Sigmoid colon (tissue), 6 donors: ENCODE measurements at regions not wholly inside any gene's neighbourhood (a gene's known extent, or its start where the extent isn't known, plus 50 kb on each side); places are given as distances from the start of the nearest gene placed in this dataset.

ENCODE experiments used
- DNase-seq: peaks from one replicate; pipeline ENCODE4 v3.0.0-alpha.2; 2019
- H3K27ac ChIP-seq, 4 donors: fragments of 200-600 bp; sonication (generic); one replicate each; pipeline ENCODE4 v1.5.1; 2016 to 2019; ENCODE audit warnings: mild to moderate bottlenecking in 1 of 4
- H3K27me3 ChIP-seq, 3 donors: fragments of 200-600 bp; sonication (generic); one replicate each; pipeline ENCODE4 v1.5.1; 2019; ENCODE audit warnings: mild to moderate bottlenecking in 1 of 3
- H3K36me3 ChIP-seq, 4 donors: fragments of 200-600 bp; sonication (generic); one replicate each; pipeline ENCODE4 v1.5.1; 2016 to 2019
- H3K4me1 ChIP-seq, 4 donors: fragments of 200-600 bp; sonication (generic); one replicate each; pipeline ENCODE4 v1.5.1; 2017 to 2019
- H3K4me3 ChIP-seq, 4 donors: fragments of 200-600 bp; sonication (generic); one replicate each; pipeline ENCODE4 v1.5.1; 2017 to 2019; ENCODE audit warnings: mild to moderate bottlenecking in 2 of 4, moderate library complexity in 1 of 4
- H3K9me3 ChIP-seq, 4 donors: fragments of 200-600 bp in 3 of 4; sonication (generic) in 3 of 4; one replicate each; pipeline versions ENCODE4 v1.5.1 to v1.6.1; 2013 to 2019
- EP300 ChIP-seq, 4 donors: sonication (generic); formaldehyde crosslinking; IDR thresholded peaks; one replicate each; pipeline ENCODE4 v1.6.1; 2017; ENCODE audit warnings: antibody characterized with exemption in 4 of 4
- POLR2A ChIP-seq, 2 donors: fragments of 450-650 bp; IDR thresholded peaks; one replicate each; pipeline ENCODE4 v1.6.1; 2016; ENCODE audit warnings: antibody characterized with exemption in 2 of 2, mild to moderate bottlenecking in 2 of 2, moderate library complexity in 2 of 2
- POLR2AphosphoS5 ChIP-seq, 4 donors: sonication (generic); formaldehyde crosslinking; IDR thresholded peaks; one replicate each; pipeline ENCODE4 v1.6.1; 2017; ENCODE audit warnings: antibody characterized with exemption in 4 of 4
- WGBS, 2 donors: extraction: QIAGEN DNeasy Blood & Tissue Kit; methylation state at CpG; one replicate each; pipeline ENCODE4 v1.1.7; 2013; 5-methylcytosine and 5-hydroxymethylcytosine counted together
- intact Hi-C: fragments of 100-400 bp; cut with DNase I; formaldehyde crosslinking; loops from one replicate; pipeline ENCODE4 v1.15.1; 2023
- TF ChIP-seq, protein P1 (sequence below), 4 experiments: fragments of 450-650 bp in 3 of 4; fragments of 200-600 bp in 1 of 4; IDR thresholded peaks; one replicate each; pipeline ENCODE4 v1.5.1; 2016 to 2019; ENCODE audit warnings: antibody characterized with exemption in 4 of 4, mild to moderate bottlenecking in 3 of 4, moderate library complexity in 2 of 4
- donor health status: healthy with polysubstance abuse.
- donor health status: healthy.

DNA sequence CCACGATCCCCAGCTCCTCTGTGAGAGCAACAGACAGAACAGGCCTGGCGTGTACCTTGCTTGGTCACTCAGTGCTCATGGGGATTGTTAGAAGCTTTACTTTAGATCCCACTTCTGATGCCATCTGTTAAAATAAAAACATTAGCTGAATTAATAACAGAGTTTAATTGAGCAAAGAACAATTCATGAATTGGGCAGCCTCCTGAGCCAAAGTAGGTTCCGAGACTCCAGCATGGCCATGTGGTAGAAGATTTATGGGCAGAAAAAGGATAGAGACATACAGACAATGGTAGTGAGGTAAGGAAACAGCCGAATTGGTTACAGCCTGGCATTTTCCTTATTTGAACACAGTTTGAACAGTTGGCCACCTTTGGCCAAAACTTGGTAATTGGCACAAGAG is 223.9 kb upstream of the TRPC4 start:
- DNase-seq: no peak
- Histone ChIP-seq H3K27ac (no peak overlapping the region), H3K9me3 (no peaks in the 10 kb centered on the region), H3K36me3 (no peaks in the 10 kb centered on the region), H3K27me3 (no peaks in the 10 kb centered on the region), H3K4me3 (no peak overlapping the region), H3K4me1 (no peaks in the 10 kb centered on the region)
- intact Hi-C loops: no loop called here
- TF ChIP-seq POLR2A (IDR thresholded peaks at IDR 0.05) (no peak), POLR2AphosphoS5 (IDR thresholded peaks at IDR 0.05) (no peak), EP300 (IDR thresholded peaks at IDR 0.05) (no peak)
- TF ChIP-seq, protein P1, sequence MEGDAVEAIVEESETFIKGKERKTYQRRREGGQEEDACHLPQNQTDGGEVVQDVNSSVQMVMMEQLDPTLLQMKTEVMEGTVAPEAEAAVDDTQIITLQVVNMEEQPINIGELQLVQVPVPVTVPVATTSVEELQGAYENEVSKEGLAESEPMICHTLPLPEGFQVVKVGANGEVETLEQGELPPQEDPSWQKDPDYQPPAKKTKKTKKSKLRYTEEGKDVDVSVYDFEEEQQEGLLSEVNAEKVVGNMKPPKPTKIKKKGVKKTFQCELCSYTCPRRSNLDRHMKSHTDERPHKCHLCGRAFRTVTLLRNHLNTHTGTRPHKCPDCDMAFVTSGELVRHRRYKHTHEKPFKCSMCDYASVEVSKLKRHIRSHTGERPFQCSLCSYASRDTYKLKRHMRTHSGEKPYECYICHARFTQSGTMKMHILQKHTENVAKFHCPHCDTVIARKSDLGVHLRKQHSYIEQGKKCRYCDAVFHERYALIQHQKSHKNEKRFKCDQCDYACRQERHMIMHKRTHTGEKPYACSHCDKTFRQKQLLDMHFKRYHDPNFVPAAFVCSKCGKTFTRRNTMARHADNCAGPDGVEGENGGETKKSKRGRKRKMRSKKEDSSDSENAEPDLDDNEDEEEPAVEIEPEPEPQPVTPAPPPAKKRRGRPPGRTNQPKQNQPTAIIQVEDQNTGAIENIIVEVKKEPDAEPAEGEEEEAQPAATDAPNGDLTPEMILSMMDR (IDR thresholded peaks at IDR 0.05): no peak
- WGBS, 2 donors: 90 to 93% methylated on average over 4 of the region's 4 CpGs

DNA sequence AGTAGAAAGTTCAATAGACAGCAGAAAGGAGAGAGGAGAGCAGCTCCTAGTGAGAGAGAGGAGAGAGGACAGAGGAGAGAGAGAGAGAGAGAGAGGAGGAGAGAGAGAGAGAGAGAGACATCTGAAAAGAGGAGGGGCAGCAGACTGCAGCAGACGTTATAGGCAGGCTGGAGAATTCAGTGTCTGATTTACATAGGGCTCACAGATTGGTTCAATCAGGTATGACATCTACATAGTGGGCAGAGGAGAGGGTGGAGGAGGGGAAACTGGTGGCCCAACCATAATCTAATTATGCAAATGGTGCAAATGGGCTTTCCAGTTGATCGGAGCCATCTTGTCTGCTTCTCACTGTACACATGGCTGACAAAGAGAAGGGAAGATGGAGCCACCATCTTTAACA is 221.3 kb upstream of the TRPC4 start:
- intact Hi-C loops: no loop called here
- 56 to 59% methylated on average over 2 of the region's 2 CpGs for WGBS, 2 donors
- no peaks in the 10 kb centered on the region for H3K27me3 ChIP-seq
- no peaks in the 10 kb centered on the region for H3K36me3 ChIP-seq
- TF ChIP-seq, protein P1 (IDR thresholded peaks at IDR 0.05): no peak
- DNase-seq: no peak
- no peak overlapping the region for H3K27ac ChIP-seq
- no peak overlapping the region for H3K4me3 ChIP-seq
- peaks cover 0 to 4% (median 0%) of the 10 kb centered on the region in 4 donors for H3K9me3 ChIP-seq
- H3K4me1 ChIP-seq: no peaks in the 10 kb centered on the region

DNA sequence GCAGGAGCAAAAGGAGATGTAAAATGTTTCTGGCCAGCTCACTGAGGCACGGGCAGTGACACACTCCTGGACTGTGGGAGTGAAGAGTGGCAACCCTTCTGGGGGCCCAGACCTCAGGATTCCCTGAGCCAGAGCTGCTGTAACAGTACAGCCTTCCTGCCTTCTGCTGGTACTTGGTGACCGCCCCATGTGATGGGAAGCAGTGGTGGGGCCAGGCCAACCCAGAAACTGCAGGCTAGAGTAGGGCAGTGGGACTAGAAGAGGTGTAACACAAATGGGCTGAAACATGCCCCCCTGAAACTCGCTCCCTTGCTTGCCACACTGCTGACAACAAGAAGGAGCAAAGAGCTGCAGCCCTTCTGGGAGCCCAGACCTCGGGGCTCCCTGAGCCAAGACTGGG is 217.1 kb upstream of the TRPC4 start:
- intact Hi-C loops: no loop called here

DNA sequence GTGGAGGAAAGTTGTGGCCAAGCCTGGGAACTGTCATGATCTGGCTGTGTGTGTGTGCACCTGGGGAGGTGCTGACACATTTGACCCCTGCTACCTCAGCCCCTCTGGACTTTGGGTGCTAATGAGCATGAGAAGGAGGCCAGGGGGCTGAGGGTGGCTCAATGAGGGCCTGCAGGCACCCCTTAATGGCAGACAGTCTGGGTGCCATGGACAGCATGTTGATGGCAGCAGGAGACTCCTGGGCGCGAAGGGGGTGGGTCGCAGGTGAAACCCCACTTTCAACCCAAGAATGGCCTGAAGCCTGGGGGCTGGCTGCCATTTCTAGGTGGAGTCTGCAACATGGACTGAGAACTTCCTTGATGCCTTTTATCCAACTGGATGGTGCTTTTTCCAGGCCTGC is 216.4 kb upstream of the TRPC4 start:
- Histone ChIP-seq H3K9me3 (peaks cover 0 to 4% (median 2%) of the 10 kb centered on the region in 4 donors), H3K27ac (no peak overlapping the region), H3K36me3 (no peaks in the 10 kb centered on the region), H3K4me1 (no peaks in the 10 kb centered on the region), H3K27me3 (no peaks in the 10 kb centered on the region), H3K4me3 (no peak overlapping the region)
- WGBS, 2 donors: 81 to 99% methylated on average over 3 of the region's 3 CpGs
- intact Hi-C loops: no loop called here
- DNase-seq: no peak
- TF ChIP-seq POLR2AphosphoS5 (IDR thresholded peaks at IDR 0.05): no peak
- TF ChIP-seq, protein P1 (IDR thresholded peaks at IDR 0.05): no peak
- no peak for TF ChIP-seq EP300 (IDR thresholded peaks at IDR 0.05)
- no peak for TF ChIP-seq POLR2A (IDR thresholded peaks at IDR 0.05)

More for the DNA sequence above, 217.1 kb upstream of the TRPC4 start:
- no peak overlapping the region for H3K4me3 ChIP-seq
- no peaks in the 10 kb centered on the region for H3K27me3 ChIP-seq
- H3K4me1 ChIP-seq: no peaks in the 10 kb centered on the region
- WGBS, 2 donors: 82 to 88% methylated on average over 4 of the region's 4 CpGs
- TF ChIP-seq POLR2AphosphoS5 (IDR thresholded peaks at IDR 0.05) (no peak), POLR2A (IDR thresholded peaks at IDR 0.05) (no peak), EP300 (IDR thresholded peaks at IDR 0.05) (no peak)
- TF ChIP-seq, protein P1 (IDR thresholded peaks at IDR 0.05): no peak
- H3K36me3 ChIP-seq: no peaks in the 10 kb centered on the region
- H3K27ac ChIP-seq: no peak overlapping the region
- H3K9me3 ChIP-seq: peaks cover 0 to 4% (median 2%) of the 10 kb centered on the region in 4 donors
- no peak for DNase-seq

DNA sequence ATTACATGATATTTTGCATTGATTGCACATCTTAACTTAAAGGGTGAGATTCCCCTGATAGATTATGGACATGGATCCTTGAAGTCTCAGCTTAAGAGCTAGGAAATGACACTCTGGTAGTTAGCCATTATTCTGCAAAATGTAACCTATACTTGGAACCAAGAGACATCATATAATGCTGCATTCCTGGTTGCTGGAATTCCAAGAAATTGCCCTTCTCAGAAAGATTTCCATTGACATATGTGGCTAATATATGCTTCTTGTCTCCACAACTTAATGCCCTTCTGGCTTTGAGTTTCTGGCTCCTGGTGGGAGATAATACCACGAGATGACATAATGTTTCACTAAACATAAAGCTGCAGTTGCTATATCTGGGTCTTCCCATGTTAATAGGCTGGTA is 204.4 kb upstream of the TRPC4 start:
- TF ChIP-seq POLR2A (IDR thresholded peaks at IDR 0.05): no peak
- TF ChIP-seq POLR2AphosphoS5 (IDR thresholded peaks at IDR 0.05): no peak
- TF ChIP-seq, protein P1 (IDR thresholded peaks at IDR 0.05): no peak
- no peak for TF ChIP-seq EP300 (IDR thresholded peaks at IDR 0.05)
- intact Hi-C loops: no loop called here
- no peaks in the 10 kb centered on the region for H3K9me3 ChIP-seq
- no peak overlapping the region for H3K4me3 ChIP-seq
- H3K27ac ChIP-seq: no peak overlapping the region
- 80 to 88% methylated on average over 1 of the region's 1 CpG for WGBS, 2 donors
- no peaks in the 10 kb centered on the region for H3K36me3 ChIP-seq
- no peak for DNase-seq
- no peaks in the 10 kb centered on the region for H3K4me1 ChIP-seq
- no peaks in the 10 kb centered on the region for H3K27me3 ChIP-seq
